Neural cell (in vitro differentiated cells): ENCODE measurements at regions not wholly inside any gene's neighbourhood (a gene's known extent, or its start where the extent isn't known, plus 50 kb on each side); places are given as distances from the start of the nearest gene placed in this dataset.

Source experiments
- EP300 ChIP-seq: fragments of 450-650 bp; conservative IDR thresholded peaks from 2 replicates; pipeline ENCODE4 v1.6.1; 2014; ENCODE audit warnings: antibody characterized with exemption, mild to moderate bottlenecking, moderate library complexity; ENCODE audit not compliant: poor library complexity, severe bottlenecking
- EZH2 ChIP-seq: fragments of 200-600, 300-800 bp; shearing (Covaris generic), sonication (generic); IDR thresholded peaks from 2 replicates; pipeline ENCODE4 v1.6.1; 2014; ENCODE audit warnings: antibody characterized with exemption, low read length, borderline replicate concordance, mild to moderate bottlenecking; ENCODE audit not compliant: insufficient read depth, poor library complexity, severe bottlenecking
- RAD21 ChIP-seq: fragments of 450-650 bp; conservative IDR thresholded peaks from 2 replicates; pipeline ENCODE4 v1.6.1; 2014; ENCODE audit warnings: antibody characterized with exemption, mild to moderate bottlenecking, moderate library complexity
- TAF1 ChIP-seq: IDR thresholded peaks from 2 replicates; pipeline ENCODE4 v1.6.1; 2012; ENCODE audit warnings: low read depth
- TF ChIP-seq, protein P1 (sequence below): fragments of 450-650 bp; IDR thresholded peaks from 2 replicates; pipeline ENCODE4 v1.5.1; 2014; ENCODE audit warnings: antibody characterized with exemption, mild to moderate bottlenecking, moderate library complexity; ENCODE audit not compliant: poor library complexity, severe bottlenecking

DNA sequence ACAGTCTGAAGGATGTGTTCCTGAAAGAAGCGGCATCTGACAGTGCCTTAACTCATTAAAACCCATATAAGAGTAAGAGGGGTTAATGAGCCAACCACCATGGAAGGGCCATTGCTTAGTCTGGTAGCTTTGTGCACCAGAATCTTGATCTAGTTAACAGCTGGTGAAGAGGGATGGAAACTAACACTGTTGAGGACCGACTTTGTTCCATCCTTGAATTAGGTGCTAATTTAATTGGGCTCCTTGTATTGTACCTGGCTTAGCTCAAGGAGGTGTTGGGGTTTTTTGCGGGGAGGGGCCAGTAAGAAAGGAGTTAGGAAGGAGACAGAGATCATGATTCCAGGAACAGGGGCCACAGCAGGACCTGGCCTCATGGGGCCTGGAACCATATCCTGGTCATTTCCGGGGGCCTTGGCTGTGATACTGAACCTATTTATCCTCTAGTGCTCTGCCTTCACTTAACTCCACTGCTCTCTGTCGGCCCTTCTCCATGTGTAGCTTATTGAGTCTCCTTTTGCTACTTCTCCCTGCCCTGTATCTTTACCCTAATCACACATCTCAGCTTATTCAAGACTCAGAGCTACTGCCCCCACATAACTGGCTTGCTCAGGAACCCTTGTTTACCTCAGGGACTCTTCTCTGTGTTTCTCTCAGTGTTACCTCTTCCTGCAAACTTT is 93.0 kb downstream of the RPL22L1 start:
- TF ChIP-seq, protein P1, sequence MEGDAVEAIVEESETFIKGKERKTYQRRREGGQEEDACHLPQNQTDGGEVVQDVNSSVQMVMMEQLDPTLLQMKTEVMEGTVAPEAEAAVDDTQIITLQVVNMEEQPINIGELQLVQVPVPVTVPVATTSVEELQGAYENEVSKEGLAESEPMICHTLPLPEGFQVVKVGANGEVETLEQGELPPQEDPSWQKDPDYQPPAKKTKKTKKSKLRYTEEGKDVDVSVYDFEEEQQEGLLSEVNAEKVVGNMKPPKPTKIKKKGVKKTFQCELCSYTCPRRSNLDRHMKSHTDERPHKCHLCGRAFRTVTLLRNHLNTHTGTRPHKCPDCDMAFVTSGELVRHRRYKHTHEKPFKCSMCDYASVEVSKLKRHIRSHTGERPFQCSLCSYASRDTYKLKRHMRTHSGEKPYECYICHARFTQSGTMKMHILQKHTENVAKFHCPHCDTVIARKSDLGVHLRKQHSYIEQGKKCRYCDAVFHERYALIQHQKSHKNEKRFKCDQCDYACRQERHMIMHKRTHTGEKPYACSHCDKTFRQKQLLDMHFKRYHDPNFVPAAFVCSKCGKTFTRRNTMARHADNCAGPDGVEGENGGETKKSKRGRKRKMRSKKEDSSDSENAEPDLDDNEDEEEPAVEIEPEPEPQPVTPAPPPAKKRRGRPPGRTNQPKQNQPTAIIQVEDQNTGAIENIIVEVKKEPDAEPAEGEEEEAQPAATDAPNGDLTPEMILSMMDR = no peak
- TF ChIP-seq EZH2 (no peak), EP300 (no peak), TAF1 (no peak), RAD21 (no peak)
